Keratinocyte (primary cell): ENCODE measurements at regions not wholly inside any gene's neighbourhood (a gene's known extent, or its start where the extent isn't known, plus 50 kb on each side); places are given as distances from the start of the nearest gene placed in this dataset.

Source experiments
- EZH2 ChIP-seq: IDR thresholded peaks from one replicate; pipeline ENCODE4 v1.6.1; 2012; ENCODE audit warnings: inconsistent platforms, mild to moderate bottlenecking, low read length, moderate library complexity
- TF ChIP-seq, protein P1 (sequence below), 3 experiments: IDR thresholded peaks in 1 of 3; conservative IDR thresholded peaks in 1 of 3; optimal IDR thresholded peaks in 1 of 3; 2 replicates in 2 of 3; 3 replicates in 1 of 3; pipeline versions ENCODE3 to v1.5.1; 2011; ENCODE audit warnings: low read length in 3 of 3, mild to moderate bottlenecking in 3 of 3, moderate library complexity in 2 of 3, control low read depth in 1 of 3, inconsistent platforms in 1 of 3; ENCODE audit not compliant: insufficient read depth in 2 of 3; ENCODE audit errors: extremely low read depth in 1 of 3

DNA sequence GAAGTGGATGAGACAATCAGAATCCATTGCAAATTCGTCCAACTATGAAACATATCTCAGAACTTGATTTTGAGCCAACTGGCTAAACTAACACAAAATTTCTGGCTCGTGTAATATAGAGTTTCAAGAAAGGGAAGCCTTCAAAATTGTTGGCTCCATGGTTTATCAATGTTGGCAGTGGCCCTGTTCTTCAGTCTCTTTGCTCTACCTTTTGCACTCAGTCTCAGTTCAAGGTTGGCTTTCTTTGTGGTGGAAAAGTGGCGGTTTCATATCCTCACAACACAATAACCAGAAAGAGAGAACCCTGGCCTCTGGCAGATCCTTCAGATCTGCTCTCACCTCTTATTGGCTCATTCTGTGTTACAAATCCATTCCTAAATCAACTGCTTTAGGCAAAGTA is 473.8 kb upstream of the API5 start:
- TF ChIP-seq, protein P1, sequence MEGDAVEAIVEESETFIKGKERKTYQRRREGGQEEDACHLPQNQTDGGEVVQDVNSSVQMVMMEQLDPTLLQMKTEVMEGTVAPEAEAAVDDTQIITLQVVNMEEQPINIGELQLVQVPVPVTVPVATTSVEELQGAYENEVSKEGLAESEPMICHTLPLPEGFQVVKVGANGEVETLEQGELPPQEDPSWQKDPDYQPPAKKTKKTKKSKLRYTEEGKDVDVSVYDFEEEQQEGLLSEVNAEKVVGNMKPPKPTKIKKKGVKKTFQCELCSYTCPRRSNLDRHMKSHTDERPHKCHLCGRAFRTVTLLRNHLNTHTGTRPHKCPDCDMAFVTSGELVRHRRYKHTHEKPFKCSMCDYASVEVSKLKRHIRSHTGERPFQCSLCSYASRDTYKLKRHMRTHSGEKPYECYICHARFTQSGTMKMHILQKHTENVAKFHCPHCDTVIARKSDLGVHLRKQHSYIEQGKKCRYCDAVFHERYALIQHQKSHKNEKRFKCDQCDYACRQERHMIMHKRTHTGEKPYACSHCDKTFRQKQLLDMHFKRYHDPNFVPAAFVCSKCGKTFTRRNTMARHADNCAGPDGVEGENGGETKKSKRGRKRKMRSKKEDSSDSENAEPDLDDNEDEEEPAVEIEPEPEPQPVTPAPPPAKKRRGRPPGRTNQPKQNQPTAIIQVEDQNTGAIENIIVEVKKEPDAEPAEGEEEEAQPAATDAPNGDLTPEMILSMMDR (optimal IDR thresholded peaks at IDR 0.05 in 1 of 3, IDR thresholded peaks at IDR 0.05 in 1 of 3, conservative IDR thresholded peaks at IDR 0.05 in 1 of 3; ENCODE audit: extremely low read depth in 1 of 3, insufficient read depth in 2 of 3, low read length in 3 of 3) = no peak
- TF ChIP-seq EZH2 = no peak
